Psoas muscle (tissue), 7 donors: ENCODE measurements at regions not wholly inside any gene's neighbourhood (a gene's known extent, or its start where the extent isn't known, plus 50 kb on each side); places are given as distances from the start of the nearest gene placed in this dataset.

Experiments used
- ATAC-seq, 4 donors: fragments of 200-7000 bp; cut with Tn5 transposase; one replicate each; pipeline ENCODE4 v1.9.1; 2020; ENCODE audit warnings: moderate library complexity in 3 of 4, mild to moderate bottlenecking in 2 of 4
- DNase-seq, 2 donors: peaks; one replicate each; pipeline ENCODE4 v3.0.0-alpha.2; 2020
- H3K27ac ChIP-seq: fragments of 200-600 bp; one replicate; pipeline ENCODE4 v1.8.0; 2022
- H3K27me3 ChIP-seq, 3 donors: fragments of 200-600 bp in 1 of 3; one replicate each; pipeline versions ENCODE4 v1.6.1 to v1.8.0; 2013 to 2022; ENCODE audit warnings: low read length in 2 of 3, mild to moderate bottlenecking in 2 of 3, moderate library complexity in 1 of 3; ENCODE audit not compliant: insufficient read depth in 3 of 3
- H3K36me3 ChIP-seq, 2 donors: fragments of 200-600 bp in 1 of 2; one replicate each; pipeline versions ENCODE4 v1.6.1 to v1.8.0; 2013 to 2022; ENCODE audit warnings: low read depth in 1 of 2, mild to moderate bottlenecking in 1 of 2, moderate library complexity in 1 of 2; ENCODE audit not compliant: insufficient read depth in 1 of 2
- H3K4me1 ChIP-seq: fragments of 200-600 bp; one replicate; pipeline ENCODE4 v1.8.0; 2022
- H3K4me3 ChIP-seq: fragments of 200-600 bp; one replicate; pipeline ENCODE4 v1.8.0; 2022; ENCODE audit warnings: mild to moderate bottlenecking
- H3K9me3 ChIP-seq: fragments of 200-600 bp; one replicate; pipeline ENCODE4 v1.8.0; 2022
- WGBS, 3 donors: extraction: QIAGEN DNeasy Blood & Tissue Kit; methylation state at CpG; one replicate each; pipeline versions ENCODE4 v1.1.6 to v1.1.7; 2013; 5-methylcytosine and 5-hydroxymethylcytosine counted together
- intact Hi-C, 2 donors: fragments of 100-400 bp; cut with DNase I; formaldehyde crosslinking; loops; one replicate each; pipeline versions ENCODE4 v1.11.0 to v1.14.2; 2022
- TF ChIP-seq, protein P1 (sequence below): fragments of 200-600 bp; IDR thresholded peaks from one replicate; pipeline ENCODE4 v1.8.0; 2022; ENCODE audit warnings: antibody characterized with exemption
- donor health status: healthy with polysubstance abuse.
- donor health status: DM: no; HTN: no; CAD: no; lungs with moderate emphysema.
- donor health status: Bipolar disorder and iron deficiency.
- donor health status: healthy.
- donor health status: DM: yes; HTN: yes; CAD: no.
- donor health status: DM: no; HTN: no; CAD: no.
- donor health status: DM: yes; HTN: yes; CAD: no.

DNA sequence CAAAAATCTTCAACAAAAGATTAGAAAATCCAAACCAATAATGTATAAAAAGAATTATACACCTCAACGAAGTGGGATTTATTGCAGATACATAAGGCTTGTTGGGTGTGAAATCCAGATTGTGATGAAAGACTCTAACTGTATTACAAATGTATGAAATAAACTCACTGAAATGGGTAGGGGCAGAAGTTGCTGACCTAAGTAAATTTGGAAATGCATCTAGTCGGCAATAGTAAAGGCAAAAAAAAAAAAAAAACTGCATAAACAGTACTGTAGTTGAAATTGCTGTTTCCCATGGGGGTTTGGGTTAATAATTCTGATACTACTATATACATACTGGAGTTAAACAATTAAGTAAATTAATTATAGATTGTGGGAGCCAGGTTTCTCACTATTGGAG, 130.7 kb upstream of the MAGEB18 start:
- H3K4me1 ChIP-seq: no peaks in the 10 kb centered on the region
- no peak overlapping the region for H3K27ac ChIP-seq
- DNase-seq (no peak), ATAC-seq (no peak)
- intact Hi-C loops: no loop called here
- no peaks in the 10 kb centered on the region for H3K27me3 ChIP-seq
- H3K4me3 ChIP-seq: no peak overlapping the region
- H3K9me3 ChIP-seq: no peaks in the 10 kb centered on the region
- H3K36me3 ChIP-seq: no peaks in the 10 kb centered on the region
- TF ChIP-seq, protein P1, sequence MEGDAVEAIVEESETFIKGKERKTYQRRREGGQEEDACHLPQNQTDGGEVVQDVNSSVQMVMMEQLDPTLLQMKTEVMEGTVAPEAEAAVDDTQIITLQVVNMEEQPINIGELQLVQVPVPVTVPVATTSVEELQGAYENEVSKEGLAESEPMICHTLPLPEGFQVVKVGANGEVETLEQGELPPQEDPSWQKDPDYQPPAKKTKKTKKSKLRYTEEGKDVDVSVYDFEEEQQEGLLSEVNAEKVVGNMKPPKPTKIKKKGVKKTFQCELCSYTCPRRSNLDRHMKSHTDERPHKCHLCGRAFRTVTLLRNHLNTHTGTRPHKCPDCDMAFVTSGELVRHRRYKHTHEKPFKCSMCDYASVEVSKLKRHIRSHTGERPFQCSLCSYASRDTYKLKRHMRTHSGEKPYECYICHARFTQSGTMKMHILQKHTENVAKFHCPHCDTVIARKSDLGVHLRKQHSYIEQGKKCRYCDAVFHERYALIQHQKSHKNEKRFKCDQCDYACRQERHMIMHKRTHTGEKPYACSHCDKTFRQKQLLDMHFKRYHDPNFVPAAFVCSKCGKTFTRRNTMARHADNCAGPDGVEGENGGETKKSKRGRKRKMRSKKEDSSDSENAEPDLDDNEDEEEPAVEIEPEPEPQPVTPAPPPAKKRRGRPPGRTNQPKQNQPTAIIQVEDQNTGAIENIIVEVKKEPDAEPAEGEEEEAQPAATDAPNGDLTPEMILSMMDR: no peak
- 68 to 82% (median 81%) methylated on average over 2 of the region's 2 CpGs for WGBS, 3 donors

DNA sequence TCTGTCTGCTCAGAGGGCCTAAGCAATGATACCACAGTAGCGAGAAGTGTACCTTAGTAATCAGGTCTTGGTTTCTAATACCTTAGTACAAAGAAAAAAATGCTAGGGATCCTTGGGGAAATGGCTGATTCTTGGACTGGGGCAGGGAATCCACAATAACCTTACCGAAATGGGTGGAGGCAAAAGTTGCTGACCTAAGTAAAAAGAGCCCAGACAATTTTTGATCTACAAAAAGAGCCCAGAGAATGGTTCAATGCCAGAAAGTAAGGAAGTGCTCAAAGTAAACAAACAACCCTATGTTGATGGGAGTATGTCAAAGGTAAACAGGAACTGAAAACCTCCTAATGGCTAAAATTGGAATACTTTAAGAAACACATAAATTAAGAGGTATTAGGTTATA, 130.1 kb upstream of the MAGEB18 start:
- ATAC-seq: no peak
- Histone ChIP-seq H3K9me3 (no peaks in the 10 kb centered on the region), H3K4me1 (no peaks in the 10 kb centered on the region), H3K36me3 (no peaks in the 10 kb centered on the region), H3K27me3 (no peaks in the 10 kb centered on the region), H3K4me3 (no peak overlapping the region), H3K27ac (no peak overlapping the region)
- intact Hi-C loops: no loop called here
- 59 to 95% (median 87%) methylated on average over 2 of the region's 2 CpGs for WGBS, 3 donors
- TF ChIP-seq, protein P1: no peak
- DNase-seq: no peak

DNA sequence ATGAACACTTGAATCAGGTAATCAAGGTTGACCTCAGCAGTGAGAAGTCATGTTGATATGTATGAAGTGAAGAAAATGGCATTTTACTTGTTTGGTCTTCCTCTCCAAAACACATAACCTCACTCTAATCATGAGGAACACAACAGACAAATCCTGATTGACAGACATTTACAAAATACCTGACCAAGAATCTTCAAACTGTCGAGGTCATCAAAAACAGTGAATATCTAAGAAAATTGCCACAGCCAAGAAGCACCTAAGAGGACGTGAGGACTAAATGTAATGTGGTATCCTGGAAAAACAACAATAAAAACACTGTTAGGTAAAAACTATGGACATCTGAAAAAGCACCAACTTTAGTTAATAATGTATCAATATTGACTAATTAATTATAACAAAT, 129.5 kb upstream of the MAGEB18 start:
- H3K27ac ChIP-seq: no peak overlapping the region
- ATAC-seq (no peak), DNase-seq (no peak)
- no peak overlapping the region for H3K4me3 ChIP-seq
- no peaks in the 10 kb centered on the region for H3K4me1 ChIP-seq
- H3K27me3 ChIP-seq: no peaks in the 10 kb centered on the region
- H3K9me3 ChIP-seq: no peaks in the 10 kb centered on the region
- no peaks in the 10 kb centered on the region for H3K36me3 ChIP-seq
- 57 to 78% (median 76%) methylated on average over 2 of the region's 2 CpGs for WGBS, 3 donors
- TF ChIP-seq, protein P1: no peak
- intact Hi-C loops: no loop called here

DNA sequence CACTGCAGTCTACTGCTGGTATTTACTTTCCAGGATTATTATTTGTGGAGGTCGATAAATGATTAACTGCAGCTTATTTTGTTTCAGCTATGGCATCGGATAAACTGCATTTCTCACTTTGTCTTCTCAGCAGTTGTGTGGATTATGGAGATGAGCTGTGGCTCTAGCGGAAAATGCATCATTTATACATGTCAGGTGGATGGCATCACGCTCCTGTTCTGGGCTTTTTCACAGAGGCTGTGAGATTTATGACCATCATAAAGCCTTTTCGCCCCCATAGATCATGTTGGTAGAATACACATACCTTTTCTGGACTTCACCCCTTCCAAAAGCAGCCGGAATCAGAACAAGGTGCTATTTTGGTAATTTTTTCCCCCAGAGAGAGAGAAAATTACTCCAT, 118.8 kb upstream of the MAGEB18 start:
- DNase-seq: no peak
- no peak overlapping the region for H3K27ac ChIP-seq
- H3K9me3 ChIP-seq: no peaks in the 10 kb centered on the region
- no peaks in the 10 kb centered on the region for H3K4me1 ChIP-seq
- ATAC-seq: no peak
- no peaks in the 10 kb centered on the region for H3K36me3 ChIP-seq
- no peaks in the 10 kb centered on the region for H3K27me3 ChIP-seq
- TF ChIP-seq, protein P1: no peak
- intact Hi-C loops: no loop called here
- H3K4me3 ChIP-seq: no peak overlapping the region
- WGBS, 3 donors: 38 to 52% (median 48%) methylated on average over 6 of the region's 6 CpGs

DNA sequence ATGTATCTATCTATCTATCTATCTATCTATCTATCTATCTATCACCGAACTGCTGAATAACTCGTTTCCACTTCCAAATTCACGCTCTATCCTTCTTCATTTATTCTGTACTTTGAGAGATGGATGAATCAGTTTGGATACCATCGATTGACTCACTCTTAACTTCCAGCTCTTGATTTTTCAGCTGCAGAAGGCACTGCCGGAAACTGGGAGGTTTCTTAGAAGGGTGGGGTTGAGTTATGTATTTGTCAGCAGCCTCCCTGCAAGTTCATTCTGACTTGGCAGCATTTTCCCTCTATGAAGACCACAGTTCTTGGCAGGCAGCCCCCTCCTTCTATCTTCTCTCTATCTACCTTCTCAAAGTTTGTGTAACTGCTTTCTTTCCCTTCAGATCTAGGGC, 112.0 kb upstream of the MAGEB18 start:
- Histone ChIP-seq H3K27ac (no peak overlapping the region), H3K36me3 (no peaks in the 10 kb centered on the region), H3K4me3 (no peak overlapping the region), H3K9me3 (no peaks in the 10 kb centered on the region), H3K27me3 (no peaks in the 10 kb centered on the region), H3K4me1 (no peaks in the 10 kb centered on the region)
- no peak for ATAC-seq
- WGBS, 3 donors: 55 to 71% (median 61%) methylated on average over 4 to 5 of the region's 5 CpGs
- intact Hi-C loops: no loop called here
- no peak for DNase-seq
- TF ChIP-seq, protein P1: no peak
